ENCODE measurements at regions not wholly inside any gene's neighbourhood (a gene's known extent, or its start where the extent isn't known, plus 50 kb on each side); places are given as distances from the start of the nearest gene placed in this dataset.
A peak's percentile ranks its signal among the peaks of the same experiment; 100 is the strongest.

- TF ChIP-seq LRRFIP1 (CRISPR knock-in tag; conservative IDR thresholded peaks at IDR 0.05) (no peak), CREM (IDR thresholded peaks at IDR 0.05) (peak; percentile 69), CREM (CRISPR knock-in tag; IDR thresholded peaks at IDR 0.05) (no peak), KDM5A (IDR thresholded peaks at IDR 0.05; ENCODE audit: borderline replicate concordance, low read length) (no peak), HMG20B (CRISPR knock-in tag; conservative IDR thresholded peaks at IDR 0.05) (0 out of 2 replicates have a peak, but pooled peaks have one; percentile 47), MEIS1 (CRISPR knock-in tag; IDR thresholded peaks at IDR 0.05; ENCODE audit: borderline replicate concordance) (no peak), FOXA3 (CRISPR knock-in tag; IDR thresholded peaks at IDR 0.05) (peak; percentile 93), NCOA2 (CRISPR knock-in tag; IDR thresholded peaks at IDR 0.05) (peak; percentile 91), DNMT3B (CRISPR knock-in tag; conservative IDR thresholded peaks at IDR 0.05) (no peak), ZBTB7A (CRISPR knock-in tag; IDR thresholded peaks at IDR 0.05) (no peak), KDM1A (CRISPR knock-in tag; IDR thresholded peaks at IDR 0.05) (peak; percentile 30; the same call in 1 of the 2 replicates), ERF (CRISPR knock-in tag; IDR thresholded peaks at IDR 0.05) (peak; percentile 90), CBX1 (IDR thresholded peaks at IDR 0.05; ENCODE audit: low read depth) (no peak), ZNF646 (CRISPR knock-in tag; IDR thresholded peaks at IDR 0.05) (peak; percentile 82)
- TF ChIP-seq, protein P1, sequence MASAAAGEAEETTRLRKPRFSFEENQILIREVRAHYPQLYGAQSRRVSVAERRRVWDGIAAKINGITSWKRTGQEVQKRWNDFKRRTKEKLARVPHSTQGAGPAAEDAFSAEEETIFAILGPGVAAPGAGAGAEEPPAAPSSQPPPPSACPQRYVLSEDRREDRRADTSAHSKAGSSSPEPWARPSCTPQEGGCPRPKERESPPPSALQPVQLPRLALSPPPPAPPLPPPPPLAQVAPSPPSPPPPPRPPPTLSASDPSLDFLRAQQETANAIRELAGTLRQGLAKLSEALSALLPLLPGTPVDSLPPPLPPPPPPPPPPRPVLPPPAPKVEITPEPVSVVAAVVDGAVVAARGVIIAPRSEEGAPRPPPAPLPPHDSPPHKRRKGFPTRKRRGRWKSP (CRISPR knock-in tag; IDR thresholded peaks at IDR 0.05) = peak; percentile 74; the same call in 1 of the 2 replicates
- TF ChIP-seq, protein P2, sequence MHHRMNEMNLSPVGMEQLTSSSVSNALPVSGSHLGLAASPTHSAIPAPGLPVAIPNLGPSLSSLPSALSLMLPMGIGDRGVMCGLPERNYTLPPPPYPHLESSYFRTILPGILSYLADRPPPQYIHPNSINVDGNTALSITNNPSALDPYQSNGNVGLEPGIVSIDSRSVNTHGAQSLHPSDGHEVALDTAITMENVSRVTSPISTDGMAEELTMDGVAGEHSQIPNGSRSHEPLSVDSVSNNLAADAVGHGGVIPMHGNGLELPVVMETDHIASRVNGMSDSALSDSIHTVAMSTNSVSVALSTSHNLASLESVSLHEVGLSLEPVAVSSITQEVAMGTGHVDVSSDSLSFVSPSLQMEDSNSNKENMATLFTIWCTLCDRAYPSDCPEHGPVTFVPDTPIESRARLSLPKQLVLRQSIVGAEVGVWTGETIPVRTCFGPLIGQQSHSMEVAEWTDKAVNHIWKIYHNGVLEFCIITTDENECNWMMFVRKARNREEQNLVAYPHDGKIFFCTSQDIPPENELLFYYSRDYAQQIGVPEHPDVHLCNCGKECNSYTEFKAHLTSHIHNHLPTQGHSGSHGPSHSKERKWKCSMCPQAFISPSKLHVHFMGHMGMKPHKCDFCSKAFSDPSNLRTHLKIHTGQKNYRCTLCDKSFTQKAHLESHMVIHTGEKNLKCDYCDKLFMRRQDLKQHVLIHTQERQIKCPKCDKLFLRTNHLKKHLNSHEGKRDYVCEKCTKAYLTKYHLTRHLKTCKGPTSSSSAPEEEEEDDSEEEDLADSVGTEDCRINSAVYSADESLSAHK (CRISPR knock-in tag; IDR thresholded peaks at IDR 0.05; ENCODE audit: borderline replicate concordance) = no peak
These were observed 96.6 kb upstream of the NAA20 start (continued) for GRCh38 chr20:19920381-19921138.

Data from HepG2 (cell line).